Esophagus muscularis mucosa (tissue), 4 donors: ENCODE measurements at regions not wholly inside any gene's neighbourhood (a gene's known extent, or its start where the extent isn't known, plus 50 kb on each side); places are given as distances from the start of the nearest gene placed in this dataset.

Source experiments
- CTCF ChIP-seq, 3 experiments: fragments of 200-600 bp in 2 of 3; fragments of 450-650 bp in 1 of 3; sonication (generic) in 2 of 3; IDR thresholded peaks; one replicate each; pipeline ENCODE4 v1.5.1; 2017 to 2019; ENCODE audit warnings: antibody characterized with exemption in 3 of 3, mild to moderate bottlenecking in 2 of 3, moderate library complexity in 1 of 3
- EP300 ChIP-seq: sonication (generic); formaldehyde crosslinking; IDR thresholded peaks from one replicate; pipeline ENCODE4 v1.6.1; 2017; ENCODE audit warnings: antibody characterized with exemption
- POLR2A ChIP-seq: fragments of 450-650 bp; IDR thresholded peaks from one replicate; pipeline ENCODE4 v1.6.1; 2017; ENCODE audit warnings: antibody characterized with exemption, moderate library complexity, mild to moderate bottlenecking, low read depth
- POLR2AphosphoS5 ChIP-seq, 2 donors: sonication (generic); formaldehyde crosslinking; IDR thresholded peaks; one replicate each; pipeline ENCODE4 v1.6.1; 2017; ENCODE audit warnings: antibody characterized with exemption in 2 of 2

- TF ChIP-seq CTCF (IDR thresholded peaks at IDR 0.05) (no peak), POLR2A (no peak), POLR2AphosphoS5 (IDR thresholded peaks at IDR 0.05) (no peak), EP300 (no peak)
Observed at GRCh38 chr2:129502781-129503180, 476.7 kb upstream of the RAB6C start.
